Mucosa of rectum (tissue), 2 donors: ENCODE measurements at regions not wholly inside any gene's neighbourhood (a gene's known extent, or its start where the extent isn't known, plus 50 kb on each side); places are given as distances from the start of the nearest gene placed in this dataset.

Experiments
- H3K27ac ChIP-seq, 2 donors: one replicate each; pipeline ENCODE4 v1.7.0; 2013; ENCODE audit warnings: inconsistent platforms in 2 of 2, low read depth in 2 of 2, low read length in 2 of 2
- H3K27me3 ChIP-seq, 2 donors: one replicate each; pipeline ENCODE4 v1.7.0; 2013; ENCODE audit warnings: low read length in 2 of 2; ENCODE audit not compliant: control insufficient read depth in 2 of 2, insufficient read depth in 2 of 2
- H3K36me3 ChIP-seq, 2 donors: one replicate each; pipeline ENCODE4 v1.7.0; 2013; ENCODE audit warnings: low read length in 2 of 2; ENCODE audit not compliant: control insufficient read depth in 2 of 2, insufficient read depth in 2 of 2
- H3K4me1 ChIP-seq, 2 donors: one replicate each; pipeline ENCODE4 v1.7.0; 2013; ENCODE audit warnings: low read length in 2 of 2, mild to moderate bottlenecking in 1 of 2; ENCODE audit not compliant: control insufficient read depth in 2 of 2, insufficient read depth in 2 of 2
- H3K4me3 ChIP-seq, 2 donors: one replicate each; pipeline ENCODE4 v1.7.0; 2013; ENCODE audit warnings: low read length in 2 of 2
- H3K9ac ChIP-seq, 2 donors: one replicate each; pipeline ENCODE4 v1.7.0; 2013; ENCODE audit warnings: low read length in 2 of 2, low read depth in 1 of 2, mild to moderate bottlenecking in 1 of 2
- H3K9me3 ChIP-seq, 2 donors: one replicate each; pipeline ENCODE4 v1.7.0; 2013; ENCODE audit warnings: low read length in 2 of 2; ENCODE audit not compliant: control insufficient read depth in 2 of 2
- donor health status: healthy.
- donor health status: Normal muscosa, but diverticular disease.

DNA sequence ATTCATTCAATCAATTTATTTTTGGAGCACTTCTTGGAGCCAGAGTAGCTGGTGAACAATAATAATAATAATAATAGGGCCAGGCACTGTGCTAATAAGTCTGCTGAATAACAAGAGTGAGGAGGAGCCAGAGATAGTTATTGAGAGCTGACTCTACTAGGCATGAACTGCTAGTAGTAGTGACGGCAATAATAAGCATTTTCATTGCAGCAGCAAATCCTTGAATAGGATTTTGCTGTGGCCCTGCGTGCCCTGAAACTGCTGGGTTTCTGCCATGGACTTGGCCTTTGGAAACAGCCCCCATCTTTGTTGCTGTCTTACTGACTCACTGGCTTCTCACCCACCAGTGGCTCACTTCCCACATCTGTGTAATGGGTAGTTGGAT lies 545.9 kb downstream of the MIAT start:
- peaks cover 0 to 7% of the 10 kb centered on the region in 2 donors for H3K27me3 ChIP-seq

DNA sequence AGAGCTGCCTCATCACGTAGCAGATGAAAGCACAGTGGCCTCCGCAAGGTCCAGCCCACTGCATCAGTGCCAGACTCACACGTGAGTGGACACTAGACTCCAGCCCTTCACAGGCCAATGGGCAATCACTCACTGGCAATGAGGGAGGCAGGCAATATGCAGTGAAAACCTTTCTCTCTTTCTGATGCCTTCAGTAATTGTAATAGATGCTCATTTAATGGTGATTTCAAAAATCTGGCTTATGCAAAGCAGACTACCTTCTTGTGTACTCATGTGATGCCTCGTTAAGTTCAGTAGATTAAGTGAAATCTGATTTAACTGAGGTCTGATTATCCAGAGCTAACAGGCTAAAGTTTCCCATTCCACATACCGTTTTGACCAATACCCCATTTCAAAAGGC lies 546.9 kb downstream of the MIAT start:
- H3K27me3 ChIP-seq, result peaks cover 0 to 5% of the 10 kb centered on the region in 2 donors
- no peak overlapping the region for H3K9ac ChIP-seq
- H3K36me3 ChIP-seq, result no peaks in the 10 kb centered on the region
- no peaks in the 10 kb centered on the region for H3K4me1 ChIP-seq
- H3K4me3 ChIP-seq, result no peak overlapping the region
- no peak overlapping the region for H3K27ac ChIP-seq
- H3K9me3 ChIP-seq, result no peaks in the 10 kb centered on the region

More for the DNA sequence above, 545.9 kb downstream of the MIAT start:
- H3K9me3 ChIP-seq, result no peaks in the 10 kb centered on the region
- H3K4me3 ChIP-seq, result no peak overlapping the region
- H3K27ac ChIP-seq, result no peak overlapping the region
- H3K9ac ChIP-seq, result no peak overlapping the region
- H3K4me1 ChIP-seq, result no peaks in the 10 kb centered on the region
- no peaks in the 10 kb centered on the region for H3K36me3 ChIP-seq

DNA sequence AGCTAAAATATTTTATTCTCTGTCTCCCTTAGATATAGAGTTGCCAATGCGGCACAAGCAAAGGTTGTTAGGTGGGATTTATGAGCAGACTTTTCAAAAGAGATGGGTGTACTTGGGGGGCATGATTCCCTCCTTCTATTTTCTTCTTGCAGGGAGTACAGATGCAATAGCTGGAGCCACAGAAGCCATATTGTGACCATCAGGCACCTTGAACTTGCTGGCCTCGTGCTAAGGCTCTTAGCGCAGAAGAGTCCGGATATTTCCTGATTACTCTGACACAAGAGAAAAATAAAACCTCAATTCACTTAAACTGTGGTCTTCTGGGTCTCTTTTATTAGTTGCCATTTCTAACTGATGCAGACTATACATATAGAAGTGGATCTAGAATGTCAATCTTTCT lies 547.4 kb downstream of the MIAT start:
- Histone ChIP-seq H3K9ac (no peak overlapping the region), H3K27ac (no peak overlapping the region), H3K27me3 (peaks cover 0 to 5% of the 10 kb centered on the region in 2 donors), H3K36me3 (no peaks in the 10 kb centered on the region), H3K4me3 (no peak overlapping the region), H3K4me1 (no peaks in the 10 kb centered on the region), H3K9me3 (no peaks in the 10 kb centered on the region)

DNA sequence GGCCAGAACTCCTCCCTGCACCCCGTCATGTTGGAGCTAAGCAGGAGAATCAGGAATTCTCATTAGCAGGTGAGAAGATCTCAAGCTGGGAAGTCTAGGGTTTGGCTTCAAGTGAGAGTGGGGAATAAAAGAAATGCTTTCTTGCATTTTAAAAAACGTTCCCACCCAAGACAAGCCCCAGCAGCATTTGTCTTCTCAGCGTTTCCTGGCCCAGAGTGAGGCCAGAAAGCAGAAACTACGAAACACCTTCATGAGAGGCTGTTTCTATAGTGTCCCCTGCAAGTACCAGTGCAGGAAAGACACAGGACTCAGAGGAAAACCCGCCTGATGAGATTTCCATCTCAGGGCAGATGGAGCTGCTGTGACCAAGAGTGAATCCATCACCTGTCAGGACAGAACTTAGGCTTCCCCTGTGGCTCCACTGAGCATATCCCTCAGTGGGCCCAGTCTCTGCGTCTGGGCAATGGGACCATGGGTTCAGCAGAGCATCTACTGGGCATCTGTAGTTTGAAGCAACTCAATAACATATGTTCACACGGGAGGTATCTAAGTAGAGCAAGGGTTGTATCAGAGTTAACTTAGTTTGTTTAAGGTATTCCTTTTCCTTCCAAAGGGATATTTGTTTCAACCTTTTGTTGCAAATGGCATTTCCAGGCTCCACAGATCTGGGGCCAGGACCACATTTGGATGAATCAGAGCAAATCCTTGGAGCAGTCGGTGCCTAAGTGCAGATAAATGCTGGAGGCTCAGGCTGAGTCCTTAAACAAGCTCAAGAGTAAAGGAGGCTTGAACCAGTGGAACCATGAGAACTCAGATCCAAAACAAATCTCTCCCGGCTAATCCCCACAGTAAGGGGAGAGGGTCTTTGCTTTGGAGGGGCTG lies 548.3 kb downstream of the MIAT start:
- no peak overlapping the region for H3K4me3 ChIP-seq
- no peaks in the 10 kb centered on the region for H3K9me3 ChIP-seq
- H3K9ac ChIP-seq, result no peak overlapping the region
- H3K27me3 ChIP-seq, result peaks cover 0 to 5% of the 10 kb centered on the region in 2 donors
- H3K4me1 ChIP-seq, result no peaks in the 10 kb centered on the region
- no peak overlapping the region for H3K27ac ChIP-seq
- no peaks in the 10 kb centered on the region for H3K36me3 ChIP-seq

DNA sequence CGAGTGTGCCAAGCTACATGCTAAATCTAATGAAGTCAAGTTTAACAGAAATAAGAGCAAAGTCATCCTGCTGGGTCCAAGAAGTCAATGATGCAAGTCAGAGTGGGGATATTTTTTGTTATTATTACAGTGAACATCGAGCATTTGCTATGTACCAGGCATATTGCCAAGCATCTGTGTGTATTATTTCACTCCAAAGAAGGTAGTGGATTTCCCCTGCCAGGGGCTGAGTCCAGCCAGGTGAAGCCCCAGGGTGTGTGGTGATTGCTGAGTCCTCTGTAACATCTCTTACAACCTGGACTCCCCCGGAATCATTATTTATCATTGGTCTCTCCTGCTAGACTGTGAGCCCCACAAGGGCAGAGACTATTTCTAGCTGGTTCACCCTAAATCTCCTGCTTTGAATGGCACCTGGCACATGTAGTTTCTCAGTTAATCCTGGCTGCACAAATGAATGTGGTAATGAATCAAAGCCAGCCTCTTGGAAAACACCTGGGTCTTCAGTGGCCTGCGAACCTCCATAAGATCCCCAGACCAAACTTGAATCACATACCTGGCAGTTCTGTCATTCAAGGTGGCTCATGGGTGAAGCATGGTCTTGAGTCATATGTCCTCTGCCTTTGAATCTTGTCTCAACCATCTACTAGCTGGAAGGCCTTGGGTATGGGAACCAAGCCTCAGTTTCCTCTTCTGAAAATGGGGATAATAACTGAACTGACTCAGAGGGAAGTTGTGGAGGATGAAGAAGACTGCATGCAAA lies 549.2 kb downstream of the MIAT start:
- Histone ChIP-seq H3K4me1 (no peaks in the 10 kb centered on the region), H3K4me3 (no peak overlapping the region), H3K27ac (no peak overlapping the region), H3K36me3 (no peaks in the 10 kb centered on the region), H3K27me3 (peaks cover 0 to 5% of the 10 kb centered on the region in 2 donors), H3K9ac (no peak overlapping the region), H3K9me3 (no peaks in the 10 kb centered on the region)

DNA sequence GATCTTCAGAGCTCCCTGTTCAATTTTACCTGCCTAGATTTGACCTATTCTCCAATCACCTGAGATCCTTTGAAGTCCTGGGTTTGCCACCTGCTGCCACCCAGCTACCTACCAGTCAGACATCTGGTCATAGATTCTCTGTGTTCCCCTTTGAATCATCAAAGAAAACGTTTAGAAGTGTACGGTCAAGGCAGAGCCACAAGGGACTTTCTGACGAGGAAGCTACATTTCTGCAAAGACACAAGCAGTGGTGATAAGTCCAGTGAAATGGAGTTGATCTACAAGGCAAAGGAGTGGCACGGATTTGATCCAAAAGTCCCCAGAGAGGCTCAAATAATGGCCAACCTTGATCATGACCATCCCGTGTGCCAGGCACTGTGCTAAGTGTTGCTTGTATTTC lies 549.9 kb downstream of the MIAT start:
- H3K27ac ChIP-seq, result no peak overlapping the region
- H3K4me1 ChIP-seq, result peaks cover 0 to 3% of the 10 kb centered on the region in 2 donors

DNA sequence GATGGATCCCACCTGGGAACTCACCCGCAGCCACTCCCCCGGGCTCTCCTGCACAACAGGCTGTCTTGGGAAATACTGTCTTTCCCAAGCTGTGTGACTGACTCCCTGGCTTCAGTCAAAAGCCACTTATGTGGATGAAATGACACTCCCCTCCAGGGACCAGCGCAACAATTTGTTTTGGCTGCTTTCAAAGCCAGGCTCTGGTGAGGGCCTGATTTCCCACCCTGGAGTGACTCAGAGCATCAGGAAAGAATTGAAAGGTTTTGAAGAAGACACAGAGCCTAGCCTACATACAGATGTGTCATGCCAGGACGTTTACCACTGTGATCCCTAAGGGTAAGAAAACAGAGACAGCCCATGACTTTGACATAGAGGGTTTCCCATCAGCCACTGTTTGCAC lies 550.5 kb downstream of the MIAT start:
- Histone ChIP-seq H3K9ac (no peak overlapping the region), H3K27me3 (peaks cover 0 to 5% of the 10 kb centered on the region in 2 donors), H3K36me3 (no peaks in the 10 kb centered on the region), H3K4me3 (no peak overlapping the region), H3K9me3 (no peaks in the 10 kb centered on the region), H3K27ac (no peak overlapping the region), H3K4me1 (peaks cover 0 to 6% of the 10 kb centered on the region in 2 donors)

More for the DNA sequence above, 549.9 kb downstream of the MIAT start:
- Histone ChIP-seq H3K9ac (no peak overlapping the region), H3K27me3 (peaks cover 0 to 5% of the 10 kb centered on the region in 2 donors), H3K36me3 (no peaks in the 10 kb centered on the region), H3K4me3 (no peak overlapping the region), H3K9me3 (no peaks in the 10 kb centered on the region)

DNA sequence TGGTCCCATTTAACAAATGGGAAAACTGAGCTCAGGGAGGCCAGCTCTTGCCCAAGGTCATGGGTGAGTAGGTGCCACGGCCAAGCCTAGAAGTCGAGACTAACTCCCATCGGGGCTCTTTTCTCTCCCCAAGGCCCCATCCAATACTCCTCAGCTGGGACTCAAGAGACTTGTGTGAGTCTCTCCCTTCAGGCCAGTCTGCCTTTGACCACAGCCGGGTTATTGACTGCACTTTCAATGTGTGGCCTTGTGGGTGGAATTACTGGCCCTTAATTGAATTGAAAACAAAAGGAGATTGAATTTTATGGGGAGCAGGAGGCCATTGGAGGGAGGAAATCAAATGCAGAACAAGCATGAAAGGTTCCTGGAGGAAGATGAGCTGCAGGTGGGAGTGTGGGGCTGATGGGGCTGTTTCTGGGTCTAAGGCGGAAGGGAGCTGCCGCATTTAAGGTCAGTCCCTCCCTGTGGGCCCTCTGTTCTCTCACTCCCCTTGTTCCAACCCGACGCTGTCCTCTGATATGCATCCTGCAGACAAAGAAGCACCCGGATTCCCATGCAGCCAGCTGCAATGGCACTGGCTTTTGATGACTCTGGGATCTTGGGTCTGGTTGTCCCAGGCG lies 552.8 kb downstream of the MIAT start:
- Histone ChIP-seq H3K27ac (no peak overlapping the region), H3K9me3 (no peaks in the 10 kb centered on the region), H3K4me3 (no peak overlapping the region), H3K27me3 (no peaks in the 10 kb centered on the region), H3K9ac (no peak overlapping the region), H3K36me3 (no peaks in the 10 kb centered on the region), H3K4me1 (peaks cover 0 to 11% of the 10 kb centered on the region in 2 donors)

DNA sequence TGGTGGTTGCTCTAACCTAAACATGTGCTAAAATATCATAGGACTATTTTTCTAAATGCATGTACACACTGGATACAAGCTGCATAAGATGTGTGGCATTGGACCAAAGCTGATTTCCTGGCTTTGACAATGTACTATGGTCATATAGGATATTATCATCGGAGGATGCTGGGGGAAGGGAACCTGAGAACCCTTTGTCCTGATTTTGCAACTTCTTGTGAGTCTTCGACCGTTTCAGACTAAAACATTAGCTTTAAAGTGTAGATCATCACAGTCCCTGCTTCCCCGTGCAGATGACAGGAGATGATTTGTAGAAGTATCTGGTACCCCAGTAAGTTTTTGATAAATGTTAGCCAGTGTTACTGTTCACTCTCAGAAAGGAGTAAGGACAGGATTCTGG lies 554.7 kb downstream of the MIAT start:
- no peaks in the 10 kb centered on the region for H3K36me3 ChIP-seq
- H3K27ac ChIP-seq, result peak overlapping the region in 1 of 2 donors; percentile 44
- no peak overlapping the region for H3K9ac ChIP-seq
- no peaks in the 10 kb centered on the region for H3K9me3 ChIP-seq
- H3K4me1 ChIP-seq, result peaks cover 0 to 11% of the 10 kb centered on the region in 2 donors
- H3K4me3 ChIP-seq, result no peak overlapping the region
- no peaks in the 10 kb centered on the region for H3K27me3 ChIP-seq
